GM12878 (cell line): ENCODE measurements at regions not wholly inside any gene's neighbourhood (a gene's known extent, or its start where the extent isn't known, plus 50 kb on each side); places are given as distances from the start of the nearest gene placed in this dataset.

ENCODE experiments used
- CTCF ChIP-seq, 3 experiments: IDR thresholded peaks in 2 of 3; conservative IDR thresholded peaks in 1 of 3; 2 replicates each; pipeline ENCODE4 v1.5.1; 2011; ENCODE audit warnings: low read depth in 3 of 3, low read length in 3 of 3, mild to moderate bottlenecking in 3 of 3, control low read depth in 2 of 3, moderate library complexity in 2 of 3, inconsistent platforms in 1 of 3, mixed read lengths in 1 of 3; ENCODE audit not compliant: control insufficient read depth in 2 of 3, insufficient read depth in 1 of 3; ENCODE audit errors: extremely low read depth in 1 of 3
- EP300 ChIP-seq, 2 experiments: fragments of 150-350 bp in 1 of 2; IDR thresholded peaks; 2 replicates each; pipeline ENCODE4 v1.6.1; 2011 to 2012; ENCODE audit warnings: low read depth in 2 of 2, low read length in 2 of 2, borderline replicate concordance in 1 of 2, improper control_type of control experiment in 1 of 2, inconsistent platforms in 1 of 2; ENCODE audit not compliant: control insufficient read depth in 1 of 2
- POLR2A ChIP-seq: IDR thresholded peaks from 2 replicates; pipeline ENCODE4 v1.6.1; 2011; ENCODE audit warnings: low read depth, mild to moderate bottlenecking, low read length
- RCOR1 ChIP-seq: conservative IDR thresholded peaks from 2 replicates; pipeline ENCODE4 v1.6.1; 2012; ENCODE audit warnings: low read depth, low read length, improper control_type of control experiment

- no peak for TF ChIP-seq POLR2A
- no peak for TF ChIP-seq CTCF (IDR thresholded peaks at IDR 0.05 in 2 of 3, conservative IDR thresholded peaks at IDR 0.05 in 1 of 3; ENCODE audit: control insufficient read depth in 2 of 3, extremely low read depth in 1 of 3, insufficient read depth in 1 of 3, low read depth in 3 of 3, low read length in 3 of 3)
- TF ChIP-seq RCOR1: no peak
- TF ChIP-seq EP300 (IDR thresholded peaks at IDR 0.05; ENCODE audit: borderline replicate concordance in 1 of 2, control insufficient read depth in 1 of 2, low read depth in 2 of 2, low read length in 2 of 2): no peak
These were observed 106.4 kb upstream of the CCNG1 start for GRCh38 chr5:163330723-163331668.
